C4-2B (cell line): ENCODE measurements at regions not wholly inside any gene's neighbourhood (a gene's known extent, or its start where the extent isn't known, plus 50 kb on each side); places are given as distances from the start of the nearest gene placed in this dataset.

Source experiments
- H3K27ac ChIP-seq: fragments of 450-650 bp; 2 replicates; pipeline ENCODE4 v1.5.1; 2017
- ZFX ChIP-seq: fragments of 450-650 bp; IDR thresholded peaks from 2 replicates; pipeline ENCODE4 v1.6.1; 2017
- TF ChIP-seq, protein P1 (sequence below): fragments of 450-650 bp; conservative IDR thresholded peaks from 2 replicates; pipeline ENCODE4 v1.5.1; 2017; ENCODE audit warnings: mild to moderate bottlenecking

DNA sequence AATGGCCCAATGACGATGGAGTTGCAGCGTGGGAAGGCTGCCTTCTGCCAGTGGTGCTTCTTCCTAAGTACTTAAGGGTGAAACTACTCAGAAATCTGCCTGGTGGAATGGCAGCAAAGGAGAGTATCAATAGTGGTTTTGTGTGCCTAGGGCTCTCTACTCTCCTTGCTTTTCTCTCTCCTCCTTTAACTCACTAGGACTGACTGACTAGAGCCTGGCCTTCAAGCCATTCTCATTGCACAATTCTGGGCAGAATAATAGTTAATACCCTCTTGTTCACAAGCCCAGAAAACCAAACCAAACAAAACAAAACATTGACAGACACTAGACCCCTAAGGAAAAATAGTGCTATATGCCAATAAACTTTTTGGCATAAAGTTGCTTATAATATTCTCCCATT, 171.2 kb upstream of the PTGFR start:
- H3K27ac ChIP-seq: no peak overlapping the region
- TF ChIP-seq, protein P1, sequence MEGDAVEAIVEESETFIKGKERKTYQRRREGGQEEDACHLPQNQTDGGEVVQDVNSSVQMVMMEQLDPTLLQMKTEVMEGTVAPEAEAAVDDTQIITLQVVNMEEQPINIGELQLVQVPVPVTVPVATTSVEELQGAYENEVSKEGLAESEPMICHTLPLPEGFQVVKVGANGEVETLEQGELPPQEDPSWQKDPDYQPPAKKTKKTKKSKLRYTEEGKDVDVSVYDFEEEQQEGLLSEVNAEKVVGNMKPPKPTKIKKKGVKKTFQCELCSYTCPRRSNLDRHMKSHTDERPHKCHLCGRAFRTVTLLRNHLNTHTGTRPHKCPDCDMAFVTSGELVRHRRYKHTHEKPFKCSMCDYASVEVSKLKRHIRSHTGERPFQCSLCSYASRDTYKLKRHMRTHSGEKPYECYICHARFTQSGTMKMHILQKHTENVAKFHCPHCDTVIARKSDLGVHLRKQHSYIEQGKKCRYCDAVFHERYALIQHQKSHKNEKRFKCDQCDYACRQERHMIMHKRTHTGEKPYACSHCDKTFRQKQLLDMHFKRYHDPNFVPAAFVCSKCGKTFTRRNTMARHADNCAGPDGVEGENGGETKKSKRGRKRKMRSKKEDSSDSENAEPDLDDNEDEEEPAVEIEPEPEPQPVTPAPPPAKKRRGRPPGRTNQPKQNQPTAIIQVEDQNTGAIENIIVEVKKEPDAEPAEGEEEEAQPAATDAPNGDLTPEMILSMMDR: no peak

DNA sequence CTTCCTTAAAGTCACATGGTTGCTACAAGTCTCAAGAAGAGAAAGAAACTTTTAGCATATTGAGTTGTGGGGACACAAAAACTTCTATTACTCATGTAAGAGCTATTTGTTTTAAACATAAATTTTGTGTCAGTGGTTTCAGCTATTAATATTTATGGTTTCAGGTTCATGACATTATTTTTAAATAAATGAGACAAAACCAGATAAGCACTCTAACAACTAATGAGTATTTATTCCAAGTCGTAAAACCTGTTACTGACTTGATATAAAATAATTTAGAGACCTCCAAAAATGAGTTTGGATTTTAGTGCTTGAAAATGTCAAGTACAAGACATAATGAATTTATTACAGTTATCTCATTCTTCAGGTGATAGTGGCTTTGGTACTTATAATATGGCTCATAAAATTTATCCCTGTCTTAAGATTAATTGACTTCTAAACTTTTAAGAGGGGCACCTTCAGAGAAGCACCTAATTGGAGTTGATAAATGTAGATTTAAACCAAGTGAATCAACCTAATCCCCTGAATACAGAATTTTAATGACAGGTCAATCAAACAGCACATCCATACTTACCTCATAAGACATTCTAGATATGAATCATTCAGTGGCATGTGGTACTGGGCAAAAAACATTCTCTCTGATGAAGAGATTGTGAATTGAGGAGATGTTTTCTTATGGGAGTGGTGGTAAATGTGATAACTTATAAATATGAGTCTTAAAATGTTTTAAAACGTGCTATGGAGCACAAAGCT, 167.7 kb upstream of the PTGFR start:
- TF ChIP-seq, protein P1: no peak
- TF ChIP-seq ZFX: no peak
- H3K27ac ChIP-seq: no peak overlapping the region

DNA sequence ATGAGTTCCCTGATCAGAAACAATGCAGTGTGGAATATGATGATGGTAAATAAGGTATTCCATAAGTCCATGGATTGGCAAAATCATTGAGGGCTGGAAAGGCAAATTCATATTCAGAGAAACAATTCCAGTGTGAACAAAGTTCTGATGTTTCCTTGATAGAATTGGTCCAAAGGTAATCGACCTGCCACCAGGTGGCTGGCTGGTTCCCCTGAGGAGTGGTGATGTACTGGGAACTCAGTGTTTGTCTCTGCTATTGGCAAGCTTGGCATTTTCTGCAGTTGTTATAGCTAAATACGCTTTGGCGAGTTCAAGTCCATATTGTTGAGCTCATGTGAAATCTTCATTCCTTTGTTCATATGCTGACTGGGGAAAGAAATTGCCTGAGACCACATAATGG, 165.5 kb upstream of the PTGFR start:
- no peak for TF ChIP-seq ZFX
- TF ChIP-seq, protein P1: peak; percentile 33
- H3K27ac ChIP-seq: no peak overlapping the region

DNA sequence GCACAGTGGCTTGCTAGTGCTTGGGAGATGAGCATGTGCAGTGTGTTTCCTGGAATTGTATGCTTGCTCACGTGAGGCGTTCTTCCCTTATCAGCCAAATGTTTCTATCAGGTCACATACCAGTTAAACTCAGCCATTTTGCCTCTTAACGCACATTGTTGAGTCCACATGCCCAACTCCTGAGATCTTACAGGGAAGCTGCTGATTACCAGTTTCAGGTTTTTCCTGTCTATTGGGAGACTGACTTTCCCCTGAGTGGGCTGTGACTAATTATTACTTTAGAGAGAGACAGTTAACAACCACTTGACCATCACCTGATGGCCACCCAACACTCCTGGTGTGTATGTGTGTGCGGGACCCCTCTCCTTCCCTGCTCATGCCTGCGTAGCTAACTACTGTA, 161.3 kb upstream of the PTGFR start:
- no peak for TF ChIP-seq ZFX
- TF ChIP-seq, protein P1: no peak
- H3K27ac ChIP-seq: no peak overlapping the region

DNA sequence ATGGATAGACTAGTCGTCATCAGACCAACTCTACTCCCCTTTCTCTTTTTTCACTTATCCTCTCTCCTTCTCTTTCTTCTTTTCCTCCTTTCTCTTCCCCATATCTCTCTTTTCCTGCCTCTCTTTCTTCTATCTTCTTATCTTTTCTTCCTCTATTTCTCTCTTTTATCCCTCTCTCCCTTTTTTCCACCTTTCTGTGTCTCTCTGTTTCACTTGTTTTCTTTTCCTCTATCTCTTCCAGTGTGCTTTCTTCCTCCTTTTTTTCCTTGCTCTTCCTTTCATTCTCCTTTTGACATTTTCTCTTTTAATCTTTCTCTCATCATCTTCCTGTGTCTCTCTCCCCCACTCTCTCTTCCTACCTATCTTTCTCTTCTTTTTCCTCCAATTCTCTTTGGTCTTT, 159.0 kb upstream of the PTGFR start:
- TF ChIP-seq ZFX: no peak
- TF ChIP-seq, protein P1: no peak
- no peak overlapping the region for H3K27ac ChIP-seq

DNA sequence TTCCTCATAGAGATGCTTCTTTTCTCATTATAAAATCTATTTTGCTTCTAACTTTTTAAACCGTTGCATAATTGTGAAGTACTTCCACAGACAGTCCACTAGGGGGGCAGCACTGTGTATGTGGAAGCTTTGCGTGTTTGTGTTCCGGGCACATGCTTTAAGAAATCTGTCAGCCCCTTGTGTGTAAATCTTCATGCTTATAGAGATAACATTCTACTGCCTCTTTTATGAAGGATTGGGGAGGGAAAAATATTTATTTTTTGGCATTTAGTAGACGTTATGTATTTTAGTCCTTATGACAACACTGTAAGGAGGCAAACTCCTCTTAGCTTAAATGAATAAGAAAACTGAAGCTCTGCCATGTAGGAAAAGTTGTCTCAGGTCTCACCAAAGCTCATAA, 157.3 kb upstream of the PTGFR start:
- TF ChIP-seq ZFX: no peak
- TF ChIP-seq, protein P1: peak; percentile 85
- no peak overlapping the region for H3K27ac ChIP-seq

DNA sequence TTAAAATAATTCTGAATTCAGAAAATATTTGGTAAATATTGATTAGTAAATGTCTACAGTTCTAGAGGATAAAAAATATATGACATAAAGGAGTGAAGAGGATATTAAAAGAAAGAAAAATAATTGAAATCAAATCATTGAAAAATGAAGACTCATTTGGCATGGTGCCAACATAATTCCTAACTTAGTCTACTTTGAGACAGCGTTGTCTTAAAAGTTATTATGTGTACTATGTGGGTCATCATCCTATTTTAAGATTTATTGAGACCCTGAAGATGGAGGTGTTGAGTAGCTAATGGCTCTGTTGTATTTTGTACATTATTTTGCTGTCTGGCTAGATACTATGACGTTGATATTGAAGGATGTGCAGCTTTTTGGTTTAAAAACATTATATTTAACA, 156.7 kb upstream of the PTGFR start:
- TF ChIP-seq, protein P1: no peak
- no peak for TF ChIP-seq ZFX
- no peak overlapping the region for H3K27ac ChIP-seq
